Adrenal gland (tissue), 9 donors: ENCODE measurements at regions not wholly inside any gene's neighbourhood (a gene's known extent, or its start where the extent isn't known, plus 50 kb on each side); places are given as distances from the start of the nearest gene placed in this dataset.

ENCODE experiments used
- DNase-seq, 7 donors: peaks; one replicate each; pipeline ENCODE4 v3.0.0-alpha.2; 2019 to 2020
- H3K27ac ChIP-seq, 5 donors: fragments of 200-600 bp; sonication (generic) in 4 of 5; 1 replicate in 3 of 5; 2 replicates in 2 of 5; pipeline versions ENCODE4 v1.5.1 to v1.8.0; 2016 to 2020; ENCODE audit warnings: mild to moderate bottlenecking in 1 of 5
- H3K27me3 ChIP-seq: fragments of 200-600 bp; 2 replicates; pipeline ENCODE4 v1.8.0; 2021
- H3K36me3 ChIP-seq, 2 donors: fragments of 200-600 bp; replicated peaks in 1 of 2; 1 replicate in 1 of 2; 2 replicates in 1 of 2; pipeline versions ENCODE4 v1.5.1 to v1.8.0; 2018 to 2022
- H3K4me1 ChIP-seq, 2 donors: fragments of 200-600 bp; replicated peaks in 1 of 2; 1 replicate in 1 of 2; 2 replicates in 1 of 2; pipeline versions ENCODE4 v1.5.1 to v1.8.0; 2018 to 2021
- H3K4me3 ChIP-seq, 4 donors: fragments of 200-600 bp; sonication (generic) in 3 of 4; one replicate each; pipeline ENCODE4 v1.5.1; 2016 to 2018
- H3K9me3 ChIP-seq, 3 donors: fragments of 200-600 bp; sonication (generic) in 1 of 3; replicated peaks in 1 of 3; 1 replicate in 2 of 3; 2 replicates in 1 of 3; pipeline versions ENCODE4 v1.5.1 to v1.8.0; 2016 to 2021
- POLR2A ChIP-seq, 2 donors: fragments of 450-650 bp; IDR thresholded peaks; one replicate each; pipeline ENCODE4 v1.6.1; 2017; ENCODE audit warnings: antibody characterized with exemption in 2 of 2, mild to moderate bottlenecking in 2 of 2, moderate library complexity in 1 of 2
- WGBS, 4 donors: extraction: QIAGEN DNeasy Blood & Tissue Kit in 2 of 4; methylation state at CpG; one replicate each; pipeline versions ENCODE4 v1.1.5 to v1.1.7; 2013 to 2017; 5-methylcytosine and 5-hydroxymethylcytosine counted together
- intact Hi-C, 2 donors: fragments of 100-400 bp; cut with DNase I; formaldehyde crosslinking; loops; one replicate each; pipeline versions ENCODE4 v1.14.1 to v1.15.0; 2022 to 2023
- TF ChIP-seq, protein P1 (sequence below), 6 experiments: fragments of 450-650 bp in 4 of 6; fragments of 200-600 bp in 2 of 6; sonication (generic) in 1 of 6; IDR thresholded peaks; 1 replicate in 5 of 6; 2 replicates in 1 of 6; pipeline versions ENCODE4 v1.5.1 to v1.8.0; 2016 to 2021; ENCODE audit warnings: antibody characterized with exemption in 6 of 6, mild to moderate bottlenecking in 2 of 6, moderate library complexity in 1 of 6
- donor health status: healthy with polysubstance abuse.
- donor health status: Bipolar disorder and iron deficiency.
- donor health status: DM: yes; HTN: yes; CAD: no.
- donor health status: DM: no; HTN: no; CAD: no.
- donor health status: DM: no; HTN: no; CAD: no.

DNA sequence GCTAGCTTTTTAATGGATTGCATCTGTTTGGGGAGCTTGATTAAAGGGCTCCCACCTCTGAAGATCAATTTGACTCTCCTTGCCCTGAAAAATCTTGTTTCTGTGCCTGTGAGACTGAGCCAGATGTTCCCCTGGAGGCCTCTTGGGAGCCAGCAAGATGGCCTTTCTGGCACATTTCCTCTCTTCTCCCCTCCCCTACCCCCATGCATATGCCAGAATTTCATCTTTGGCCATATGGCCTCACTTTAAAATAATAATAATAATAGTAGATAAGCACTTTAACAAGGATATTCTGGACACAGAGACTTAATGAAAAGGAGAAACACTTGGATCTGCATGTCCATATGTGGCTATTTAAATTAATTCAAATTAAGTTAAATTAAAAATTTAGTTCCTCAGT is 144.1 kb upstream of the CES5A start:
- Histone ChIP-seq H3K4me1 (no peaks in the 10 kb centered on the region), H3K27me3 (no peaks in the 10 kb centered on the region), H3K4me3 (no peak overlapping the region), H3K9me3 (no peaks in the 10 kb centered on the region), H3K36me3 (no peaks in the 10 kb centered on the region), H3K27ac (no peak overlapping the region)
- no peak for TF ChIP-seq POLR2A (IDR thresholded peaks at IDR 0.05)
- TF ChIP-seq, protein P1, sequence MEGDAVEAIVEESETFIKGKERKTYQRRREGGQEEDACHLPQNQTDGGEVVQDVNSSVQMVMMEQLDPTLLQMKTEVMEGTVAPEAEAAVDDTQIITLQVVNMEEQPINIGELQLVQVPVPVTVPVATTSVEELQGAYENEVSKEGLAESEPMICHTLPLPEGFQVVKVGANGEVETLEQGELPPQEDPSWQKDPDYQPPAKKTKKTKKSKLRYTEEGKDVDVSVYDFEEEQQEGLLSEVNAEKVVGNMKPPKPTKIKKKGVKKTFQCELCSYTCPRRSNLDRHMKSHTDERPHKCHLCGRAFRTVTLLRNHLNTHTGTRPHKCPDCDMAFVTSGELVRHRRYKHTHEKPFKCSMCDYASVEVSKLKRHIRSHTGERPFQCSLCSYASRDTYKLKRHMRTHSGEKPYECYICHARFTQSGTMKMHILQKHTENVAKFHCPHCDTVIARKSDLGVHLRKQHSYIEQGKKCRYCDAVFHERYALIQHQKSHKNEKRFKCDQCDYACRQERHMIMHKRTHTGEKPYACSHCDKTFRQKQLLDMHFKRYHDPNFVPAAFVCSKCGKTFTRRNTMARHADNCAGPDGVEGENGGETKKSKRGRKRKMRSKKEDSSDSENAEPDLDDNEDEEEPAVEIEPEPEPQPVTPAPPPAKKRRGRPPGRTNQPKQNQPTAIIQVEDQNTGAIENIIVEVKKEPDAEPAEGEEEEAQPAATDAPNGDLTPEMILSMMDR (IDR thresholded peaks at IDR 0.05), result no peak
- no peak for DNase-seq
- intact Hi-C loops, result no loop called here

DNA sequence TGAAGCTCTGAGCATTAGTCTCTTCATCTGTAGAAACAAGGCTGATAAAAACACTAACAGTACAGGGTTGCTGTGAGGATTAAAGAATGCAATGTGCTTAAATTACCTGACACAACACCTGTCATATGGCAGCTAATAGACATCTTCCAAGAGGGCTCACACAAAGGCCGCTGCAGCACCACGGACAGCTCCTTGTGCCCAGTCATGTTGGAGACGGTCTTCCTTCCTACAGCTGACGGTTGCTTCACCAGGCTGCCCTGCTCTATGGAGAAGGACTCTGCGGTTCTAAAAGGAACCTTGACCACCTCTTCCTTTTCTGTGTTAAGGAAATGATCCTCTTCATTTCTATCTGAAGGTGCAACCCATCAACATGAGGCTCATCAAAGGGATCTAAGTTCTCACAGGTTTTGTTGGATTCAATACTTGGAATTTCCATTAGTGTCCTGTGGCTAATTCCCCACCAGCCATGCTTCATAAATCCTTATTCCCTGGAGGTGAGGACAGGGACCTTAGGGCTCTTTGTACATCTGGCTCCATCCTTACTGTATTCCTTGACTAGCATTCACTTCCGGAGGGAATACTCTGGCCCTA is 138.9 kb upstream of the CES5A start:
- WGBS, 4 donors, result 21 to 34% (median 24%) methylated on average over 6 of the region's 6 CpGs
- Histone ChIP-seq H3K4me3 (no peak overlapping the region), H3K27ac (no peak overlapping the region), H3K4me1 (no peaks in the 10 kb centered on the region), H3K9me3 (no peaks in the 10 kb centered on the region), H3K36me3 (no peaks in the 10 kb centered on the region), H3K27me3 (no peaks in the 10 kb centered on the region)
- intact Hi-C loops, result no loop called here
- peak in 6 of 7 donors; percentile 14 to 44 (median 25) for DNase-seq
- TF ChIP-seq, protein P1 (IDR thresholded peaks at IDR 0.05), result no peak
- TF ChIP-seq POLR2A (IDR thresholded peaks at IDR 0.05), result no peak

DNA sequence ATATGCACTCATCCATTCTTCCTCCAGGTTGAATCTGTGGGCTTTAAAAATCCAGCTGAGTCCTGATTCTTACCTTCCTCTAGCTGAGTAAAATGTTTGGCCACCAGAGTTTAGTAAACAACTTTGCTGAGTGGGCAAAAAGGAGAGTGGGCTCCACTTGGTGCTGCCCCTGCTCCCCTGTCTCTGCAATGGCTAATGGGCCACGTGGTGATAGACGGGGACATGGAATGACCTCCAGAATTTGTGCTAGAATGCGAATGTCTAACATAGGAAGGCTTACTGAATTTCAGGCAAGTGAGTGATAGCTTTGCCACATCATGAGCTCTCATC is 137.3 kb upstream of the CES5A start:
- H3K9me3 ChIP-seq, result no peaks in the 10 kb centered on the region
- WGBS, 4 donors, result 51 to 70% (median 63%) methylated on average over 3 of the region's 3 CpGs
- no peak overlapping the region for H3K27ac ChIP-seq
- no peak for TF ChIP-seq POLR2A (IDR thresholded peaks at IDR 0.05)
- TF ChIP-seq, protein P1 (IDR thresholded peaks at IDR 0.05), result no peak
- H3K36me3 ChIP-seq, result no peaks in the 10 kb centered on the region
- no peaks in the 10 kb centered on the region for H3K27me3 ChIP-seq
- intact Hi-C loops, result no loop called here
- H3K4me1 ChIP-seq, result no peaks in the 10 kb centered on the region
- no peak for DNase-seq
- no peak overlapping the region for H3K4me3 ChIP-seq

DNA sequence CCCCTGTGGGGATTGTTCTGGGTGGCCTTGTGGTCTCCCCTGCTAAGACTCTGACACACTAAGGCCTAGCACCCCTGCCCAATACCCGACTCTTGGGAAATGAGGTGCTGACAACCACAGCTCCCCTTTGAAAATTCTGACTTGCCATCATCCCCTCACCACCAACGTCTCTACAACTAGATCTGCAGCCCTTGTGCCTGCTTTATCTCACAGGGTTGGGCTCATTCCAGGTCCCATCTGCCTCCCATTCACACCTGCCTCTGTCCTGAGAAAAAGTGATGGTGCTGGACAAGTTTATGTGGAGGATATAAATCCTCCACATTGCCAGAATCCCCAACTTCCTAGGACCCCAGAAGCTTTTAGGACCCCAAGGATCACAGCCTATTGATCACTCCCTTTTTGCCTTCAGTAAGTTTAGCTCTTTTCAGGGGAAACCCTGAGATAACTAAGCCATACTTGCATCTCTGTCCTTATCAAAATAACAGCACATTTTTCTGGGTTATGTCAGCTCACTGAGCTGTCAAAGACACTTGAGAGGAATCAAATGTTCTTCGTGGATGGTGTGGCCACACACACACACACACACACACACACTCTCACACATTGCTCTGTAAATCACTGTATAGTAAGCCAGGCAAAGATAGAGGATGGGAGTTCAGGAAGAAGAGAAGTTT is 136.8 kb upstream of the CES5A start:
- no peak for DNase-seq
- Histone ChIP-seq H3K4me3 (no peak overlapping the region), H3K36me3 (no peaks in the 10 kb centered on the region), H3K27me3 (no peaks in the 10 kb centered on the region), H3K4me1 (no peaks in the 10 kb centered on the region), H3K9me3 (no peaks in the 10 kb centered on the region), H3K27ac (no peak overlapping the region)
- WGBS, 4 donors, result 39 to 46% (median 42%) methylated on average over 3 of the region's 3 CpGs
- intact Hi-C loops, result no loop called here
- TF ChIP-seq POLR2A (IDR thresholded peaks at IDR 0.05), result no peak
- TF ChIP-seq, protein P1 (IDR thresholded peaks at IDR 0.05), result no peak
